ENCODE measurements at regions not wholly inside any gene's neighbourhood (a gene's known extent, or its start where the extent isn't known, plus 50 kb on each side); places are given as distances from the start of the nearest gene placed in this dataset.

GRCh38 chr12:69008520-69008919, 75.5 kb upstream of the CPM start:
- intact Hi-C loops (cut with DNase I): no loop called here
- TF ChIP-seq CTCF (IDR thresholded peaks at IDR 0.05): no peak
- Histone ChIP-seq H3K4me3 (no peak overlapping the region), H3K36me3 (no peaks in the 10 kb centered on the region), H3K9me3 (no peaks in the 10 kb centered on the region), H3K4me1 (peaks cover 9 to 28% of the 10 kb centered on the region in 2 donors), H3K27me3 (no peaks in the 10 kb centered on the region), H3K27ac (no peak overlapping the region)
- ATAC-seq: peak; percentile 58
- peak in 1 of 4 donors; percentile 59 for DNase-seq

GRCh38 chr12:69014047-69014446, 81.1 kb upstream of the CPM start:
- intact Hi-C loops (cut with DNase I): no loop called here
- DNase-seq (no peak), ATAC-seq (no peak)
- no peaks in the 10 kb centered on the region for H3K36me3 ChIP-seq
- peaks cover 0 to 2% of the 10 kb centered on the region in 2 donors for H3K4me1 ChIP-seq
- H3K27me3 ChIP-seq: no peaks in the 10 kb centered on the region
- H3K4me3 ChIP-seq: no peak overlapping the region
- no peak overlapping the region for H3K27ac ChIP-seq
- no peaks in the 10 kb centered on the region for H3K9me3 ChIP-seq
- no peak for TF ChIP-seq CTCF (IDR thresholded peaks at IDR 0.05)

- ATAC-seq: no peak
- no peaks in the 10 kb centered on the region for H3K4me1 ChIP-seq
- no peak overlapping the region for H3K4me3 ChIP-seq
- no peaks in the 10 kb centered on the region for H3K9me3 ChIP-seq
- intact Hi-C loops (cut with DNase I): no loop called here
- no peak for DNase-seq
- H3K36me3 ChIP-seq: no peaks in the 10 kb centered on the region
- no peak for TF ChIP-seq CTCF (IDR thresholded peaks at IDR 0.05)
- no peaks in the 10 kb centered on the region for H3K27me3 ChIP-seq
- H3K27ac ChIP-seq: no peak overlapping the region
These were observed 82.0 kb upstream of the CPM start for GRCh38 chr12:69015017-69015416.

GRCh38 chr12:69015831-69016230, 82.9 kb upstream of the CPM start:
- DNase-seq: no peak
- Histone ChIP-seq H3K4me1 (no peaks in the 10 kb centered on the region), H3K9me3 (no peaks in the 10 kb centered on the region), H3K4me3 (no peak overlapping the region), H3K27ac (no peak overlapping the region), H3K27me3 (no peaks in the 10 kb centered on the region), H3K36me3 (no peaks in the 10 kb centered on the region)
- TF ChIP-seq CTCF (IDR thresholded peaks at IDR 0.05): no peak
- ATAC-seq: no peak
- intact Hi-C loops (cut with DNase I): no loop called here

- no peak overlapping the region for H3K4me3 ChIP-seq
- H3K27ac ChIP-seq: no peak overlapping the region
- H3K9me3 ChIP-seq: no peaks in the 10 kb centered on the region
- DNase-seq (no peak), ATAC-seq (no peak)
- no peaks in the 10 kb centered on the region for H3K36me3 ChIP-seq
- no peak for TF ChIP-seq CTCF (IDR thresholded peaks at IDR 0.05)
- H3K27me3 ChIP-seq: no peaks in the 10 kb centered on the region
- intact Hi-C loops (cut with DNase I): no loop called here
- H3K4me1 ChIP-seq: no peaks in the 10 kb centered on the region
These were observed 86.1 kb upstream of the CPM start for GRCh38 chr12:69019082-69019481.
